HTR-8/SVneo (cell line): ENCODE measurements at regions not wholly inside any gene's neighbourhood (a gene's known extent, or its start where the extent isn't known, plus 50 kb on each side); places are given as distances from the start of the nearest gene placed in this dataset.

Source experiments
- DNase-seq: peaks from one replicate; pipeline ENCODE4 v3.0.0; 2011; ENCODE audit warnings: low spot score, mixed read lengths; ENCODE audit not compliant: insufficient read length
- FAIRE-seq: peaks from 2 replicates; lab custom pipeline; 2011; peaks lifted over from hg19 to GRCh38; lab: Jason Lieb, UNC

- DNase-seq (no peak), FAIRE-seq (no peak)
Observed at GRCh38 chr6:40340957-40341356, 246.2 kb downstream of the LRFN2 start.

- no peak for FAIRE-seq
- DNase-seq = no peak
Observed at GRCh38 chr6:40340196-40340595, 247.0 kb downstream of the LRFN2 start.

GRCh38 chr6:40338306-40338705 is 248.9 kb downstream of the LRFN2 start:
- no peak for FAIRE-seq
- DNase-seq = no peak

GRCh38 chr6:40336940-40337760 is 250.0 kb downstream of the LRFN2 start:
- FAIRE-seq = no peak
- no peak for DNase-seq

GRCh38 chr6:40336296-40336695 is 250.9 kb downstream of the LRFN2 start:
- DNase-seq (no peak), FAIRE-seq (no peak)

- no peak for FAIRE-seq
Observed at GRCh38 chr6:40334496-40335270, 252.5 kb downstream of the LRFN2 start.

GRCh38 chr6:40331545-40331944 is 255.6 kb downstream of the LRFN2 start:
- DNase-seq = no peak
- FAIRE-seq = no peak

More at GRCh38 chr6:40334496-40335270, 252.5 kb downstream of the LRFN2 start:
- DNase-seq = no peak

GRCh38 chr6:40330301-40330721 is 256.9 kb downstream of the LRFN2 start:
- FAIRE-seq = no peak

GRCh38 chr6:40328986-40329545 is 258.1 kb downstream of the LRFN2 start:
- no peak for DNase-seq
- no peak for FAIRE-seq

More at GRCh38 chr6:40330301-40330721, 256.9 kb downstream of the LRFN2 start:
- no peak for DNase-seq

GRCh38 chr6:40328386-40328985 is 258.7 kb downstream of the LRFN2 start:
- FAIRE-seq = no peak

GRCh38 chr6:40326714-40327421 is 260.3 kb downstream of the LRFN2 start:
- no peak for DNase-seq
- FAIRE-seq = no peak

More at GRCh38 chr6:40328386-40328985, 258.7 kb downstream of the LRFN2 start:
- DNase-seq = peak; percentile 10

- DNase-seq (no peak), FAIRE-seq (no peak)
Observed at GRCh38 chr6:40325791-40326190, 261.4 kb downstream of the LRFN2 start.

- DNase-seq (no peak), FAIRE-seq (no peak)
Observed at GRCh38 chr6:40325041-40325440, 262.1 kb downstream of the LRFN2 start.

GRCh38 chr6:40323881-40324634 is 263.1 kb downstream of the LRFN2 start:
- FAIRE-seq (no peak), DNase-seq (no peak)

- no peak for DNase-seq
- no peak for FAIRE-seq
Observed at GRCh38 chr6:40322336-40322735, 264.8 kb downstream of the LRFN2 start.

GRCh38 chr6:40321616-40322015 is 265.5 kb downstream of the LRFN2 start:
- DNase-seq (no peak), FAIRE-seq (no peak)

GRCh38 chr6:40320947-40321346 is 266.2 kb downstream of the LRFN2 start:
- FAIRE-seq (no peak), DNase-seq (no peak)

GRCh38 chr6:40320441-40320840 is 266.7 kb downstream of the LRFN2 start:
- no peak for FAIRE-seq
- DNase-seq = no peak

GRCh38 chr6:40319124-40319523 is 268.0 kb downstream of the LRFN2 start:
- FAIRE-seq (no peak), DNase-seq (no peak)
